OCI-LY3 (cell line): ENCODE measurements at regions not wholly inside any gene's neighbourhood (a gene's known extent, or its start where the extent isn't known, plus 50 kb on each side); places are given as distances from the start of the nearest gene placed in this dataset.

Experiments used
- H2AFZ ChIP-seq: fragments of 200-600, 300-600 bp; shearing (Covaris generic); 2 replicates; pipeline ENCODE4 v1.6.0; 2014; ENCODE audit warnings: antibody characterized with exemption, low read depth, low read length
- H3K27ac ChIP-seq: fragments of 200-600, 300-600 bp; sonication (generic); 2 replicates; pipeline ENCODE4 v1.5.1; 2014; ENCODE audit warnings: mild to moderate bottlenecking, low read length, moderate library complexity, mixed read lengths
- H3K27me3 ChIP-seq: fragments of 200-600, 300-600 bp; sonication (generic); 2 replicates; pipeline ENCODE4 v1.6.1; 2014; ENCODE audit warnings: low read depth, low read length, mixed read lengths
- H3K36me3 ChIP-seq: fragments of 200-600, 300-600 bp; sonication (generic); replicated peaks from 2 replicates; pipeline ENCODE3; 2014; ENCODE audit warnings: low read depth, low read length, mixed read lengths
- H3K4me1 ChIP-seq: fragments of 300-600, 200-600 bp; sonication (generic); 2 replicates; pipeline ENCODE4 v1.6.1; 2014; ENCODE audit warnings: low read length, mixed read lengths
- H3K4me2 ChIP-seq: fragments of 200-600, 300-600 bp; sonication (generic); 2 replicates; pipeline ENCODE4 v1.6.1; 2014; ENCODE audit warnings: low read length, mixed read lengths
- H3K4me3 ChIP-seq: fragments of 300-600, 200-600 bp; sonication (generic); 2 replicates; pipeline ENCODE4 v1.5.1; 2014; ENCODE audit warnings: antibody characterized with exemption, mild to moderate bottlenecking, low read length, moderate library complexity
- H3K79me2 ChIP-seq: fragments of 300-600, 200-600 bp; shearing (Covaris generic); 2 replicates; pipeline ENCODE4 v1.6.1; 2014; ENCODE audit warnings: mild to moderate bottlenecking, low read length, mixed read lengths
- H3K9ac ChIP-seq: fragments of 300-600, 200-600 bp; shearing (Covaris generic); 2 replicates; pipeline ENCODE4 v1.6.0; 2014; ENCODE audit warnings: mild to moderate bottlenecking, low read length, moderate library complexity
- H3K9me3 ChIP-seq: fragments of 200-600, 300-600 bp; shearing (Covaris generic); 2 replicates; pipeline ENCODE4 v1.6.1; 2014; ENCODE audit warnings: low read length, mixed read lengths; ENCODE audit not compliant: insufficient read depth
- H4K20me1 ChIP-seq: fragments of 200-600, 300-600 bp; sonication (generic); 2 replicates; pipeline ENCODE4 v1.6.1; 2016; ENCODE audit warnings: low read length, mixed read lengths; ENCODE audit not compliant: insufficient read depth
- EZH2phosphoT487 ChIP-seq: fragments of 200-600 bp; shearing (Covaris generic); IDR thresholded peaks from 2 replicates; pipeline ENCODE4 v1.6.1; 2018; ENCODE audit warnings: antibody characterized with exemption, mixed run types, low read depth
- TF ChIP-seq, protein P1 (sequence below): fragments of 200-600, 300-600 bp; sonication (generic); IDR thresholded peaks from 2 replicates; pipeline ENCODE4 v1.5.1; 2014; ENCODE audit warnings: antibody characterized with exemption, low read length, low read depth

GRCh38 chr10:61175316-61175715 is 231.3 kb upstream of the RHOBTB1 start:
- H2AFZ ChIP-seq = no peak overlapping the region
- TF ChIP-seq, protein P1, sequence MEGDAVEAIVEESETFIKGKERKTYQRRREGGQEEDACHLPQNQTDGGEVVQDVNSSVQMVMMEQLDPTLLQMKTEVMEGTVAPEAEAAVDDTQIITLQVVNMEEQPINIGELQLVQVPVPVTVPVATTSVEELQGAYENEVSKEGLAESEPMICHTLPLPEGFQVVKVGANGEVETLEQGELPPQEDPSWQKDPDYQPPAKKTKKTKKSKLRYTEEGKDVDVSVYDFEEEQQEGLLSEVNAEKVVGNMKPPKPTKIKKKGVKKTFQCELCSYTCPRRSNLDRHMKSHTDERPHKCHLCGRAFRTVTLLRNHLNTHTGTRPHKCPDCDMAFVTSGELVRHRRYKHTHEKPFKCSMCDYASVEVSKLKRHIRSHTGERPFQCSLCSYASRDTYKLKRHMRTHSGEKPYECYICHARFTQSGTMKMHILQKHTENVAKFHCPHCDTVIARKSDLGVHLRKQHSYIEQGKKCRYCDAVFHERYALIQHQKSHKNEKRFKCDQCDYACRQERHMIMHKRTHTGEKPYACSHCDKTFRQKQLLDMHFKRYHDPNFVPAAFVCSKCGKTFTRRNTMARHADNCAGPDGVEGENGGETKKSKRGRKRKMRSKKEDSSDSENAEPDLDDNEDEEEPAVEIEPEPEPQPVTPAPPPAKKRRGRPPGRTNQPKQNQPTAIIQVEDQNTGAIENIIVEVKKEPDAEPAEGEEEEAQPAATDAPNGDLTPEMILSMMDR = no peak
- no peak for TF ChIP-seq EZH2phosphoT487
- H3K79me2 ChIP-seq = no peaks in the 10 kb centered on the region
- no peaks in the 10 kb centered on the region for H3K36me3 ChIP-seq
- no peaks in the 10 kb centered on the region for H4K20me1 ChIP-seq
- H3K9ac ChIP-seq = no peak overlapping the region
- H3K27ac ChIP-seq = no peak overlapping the region
- no peaks in the 10 kb centered on the region for H3K27me3 ChIP-seq
- H3K4me3 ChIP-seq = no peak overlapping the region
- no peaks in the 10 kb centered on the region for H3K9me3 ChIP-seq
- H3K4me1 ChIP-seq = peaks cover 6% of the 10 kb centered on the region; the same call in 1 of the 2 replicates
- H3K4me2 ChIP-seq = no peak overlapping the region

- no peak overlapping the region for H3K4me3 ChIP-seq
- no peak overlapping the region for H3K9ac ChIP-seq
- TF ChIP-seq, protein P1 = no peak
- no peak for TF ChIP-seq EZH2phosphoT487
- no peaks in the 10 kb centered on the region for H3K27me3 ChIP-seq
- H4K20me1 ChIP-seq = no peaks in the 10 kb centered on the region
- no peaks in the 10 kb centered on the region for H3K36me3 ChIP-seq
- no peak overlapping the region for H3K27ac ChIP-seq
- peaks cover 6% of the 10 kb centered on the region; the same call in 1 of the 2 replicates for H3K4me1 ChIP-seq
- no peak overlapping the region for H3K4me2 ChIP-seq
- H2AFZ ChIP-seq = no peak overlapping the region
- no peaks in the 10 kb centered on the region for H3K79me2 ChIP-seq
- H3K9me3 ChIP-seq = no peaks in the 10 kb centered on the region
These were observed 229.5 kb upstream of the RHOBTB1 start for GRCh38 chr10:61173450-61173849.

DNA sequence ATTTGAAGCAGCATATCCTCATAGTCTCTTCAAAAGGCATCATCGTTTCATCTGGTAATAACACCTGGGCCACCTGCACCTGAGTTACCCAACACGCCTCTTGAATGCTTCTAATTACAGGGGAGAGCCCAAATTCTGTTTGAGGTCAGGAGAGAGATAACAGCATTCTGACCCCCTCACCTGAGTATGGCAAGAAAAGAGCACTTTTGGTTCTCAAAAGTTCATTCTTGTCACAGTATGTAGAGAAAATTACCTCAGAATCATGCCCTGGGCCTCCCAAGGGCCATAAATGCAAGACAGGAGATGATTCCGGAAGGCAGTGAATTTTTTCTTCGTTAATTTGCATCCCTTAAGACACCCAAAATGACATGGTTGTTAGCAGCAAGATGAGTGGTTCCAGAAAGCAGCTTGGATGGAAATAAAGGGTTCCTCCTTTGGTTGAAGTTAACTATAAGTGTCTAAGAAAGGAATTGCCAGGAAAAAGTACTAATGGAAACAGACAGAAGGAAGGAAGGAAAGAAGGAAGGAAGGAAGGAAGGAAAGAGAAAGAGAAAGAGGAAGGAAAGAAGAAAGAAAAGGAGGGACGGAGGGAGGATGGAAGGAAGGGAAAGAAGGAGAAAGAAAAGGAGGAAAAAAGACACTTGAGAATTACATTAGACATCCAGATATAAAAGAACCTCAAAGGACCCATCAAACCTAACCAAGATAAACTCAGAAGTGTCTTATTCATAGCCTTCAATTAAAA is 228.4 kb upstream of the RHOBTB1 start:
- H3K36me3 ChIP-seq = no peaks in the 10 kb centered on the region
- H3K27me3 ChIP-seq = no peaks in the 10 kb centered on the region
- H4K20me1 ChIP-seq = no peaks in the 10 kb centered on the region
- H3K4me3 ChIP-seq = no peak overlapping the region
- no peak overlapping the region for H2AFZ ChIP-seq
- TF ChIP-seq, protein P1 = no peak
- TF ChIP-seq EZH2phosphoT487 = no peak
- H3K4me1 ChIP-seq = peaks cover 6% of the 10 kb centered on the region; the same call in 1 of the 2 replicates
- H3K4me2 ChIP-seq = no peak overlapping the region
- H3K9me3 ChIP-seq = no peaks in the 10 kb centered on the region
- H3K27ac ChIP-seq = no peak overlapping the region
- no peak overlapping the region for H3K9ac ChIP-seq
- H3K79me2 ChIP-seq = no peaks in the 10 kb centered on the region

DNA sequence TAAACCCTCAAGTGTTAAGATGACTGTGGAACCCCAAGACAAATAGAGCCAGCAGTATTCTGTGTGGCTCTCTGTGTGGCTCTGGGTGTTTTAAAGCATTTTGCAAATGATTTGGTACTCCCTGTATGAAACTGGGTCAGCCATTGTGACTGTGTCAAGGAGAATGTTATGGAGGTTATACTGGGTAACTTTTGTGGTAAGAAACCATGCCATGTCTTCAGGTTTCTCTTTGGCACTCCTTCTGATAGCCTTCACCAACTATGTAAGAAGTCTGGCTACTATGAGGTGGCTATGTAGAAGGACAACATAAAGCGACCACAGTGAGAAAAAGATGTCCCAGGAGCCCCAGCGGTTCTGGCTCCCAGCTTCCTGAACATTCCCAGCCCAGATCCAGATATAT is 226.6 kb upstream of the RHOBTB1 start:
- H3K4me3 ChIP-seq = no peak overlapping the region
- TF ChIP-seq EZH2phosphoT487 = no peak
- TF ChIP-seq, protein P1 = no peak
- no peak overlapping the region for H2AFZ ChIP-seq
- H3K27me3 ChIP-seq = no peaks in the 10 kb centered on the region
- no peaks in the 10 kb centered on the region for H3K36me3 ChIP-seq
- no peaks in the 10 kb centered on the region for H3K79me2 ChIP-seq
- H3K27ac ChIP-seq = no peak overlapping the region
- H3K9ac ChIP-seq = no peak overlapping the region
- H3K9me3 ChIP-seq = no peaks in the 10 kb centered on the region
- H3K4me1 ChIP-seq = peaks cover 6% of the 10 kb centered on the region; the same call in 1 of the 2 replicates
- no peaks in the 10 kb centered on the region for H4K20me1 ChIP-seq
- H3K4me2 ChIP-seq = no peak overlapping the region
